IMR-90 (cell line): ENCODE measurements at regions not wholly inside any gene's neighbourhood (a gene's known extent, or its start where the extent isn't known, plus 50 kb on each side); places are given as distances from the start of the nearest gene placed in this dataset.
A peak's percentile ranks its signal among the peaks of the same experiment; 100 is the strongest.

ENCODE experiments used
- ATAC-seq: fragments of 200-7000 bp; cut with Tn5 transposase; 2 replicates; pipeline ENCODE4 v1.9.1; 2020; ENCODE audit warnings: low read depth, mild to moderate bottlenecking, moderate library complexity
- BruUV-seq: library from RNA; stranded (reverse); fragments of 400-500 nt; replicated peaks from 2 replicates; lab custom pipeline; 2021; lab: Mats Ljungman, UMichigan
- CTCF ChIA-PET: fragments of 300-600 bp; formaldehyde crosslinking; extraction: SDS; loops from one replicate; lab custom pipeline; 2021; ENCODE audit warnings: antibody characterized with exemption; lab: Yijun Ruan, JAX
- POLR2A ChIA-PET: fragments of 300-600 bp; sonication (Branson Sonifier 250); formaldehyde crosslinking; loops from one replicate; lab custom pipeline; 2022; ENCODE audit warnings: antibody characterized with exemption; ENCODE audit not compliant: unreplicated experiment; lab: Charles Lee
- DNase-seq: peaks from one replicate; pipeline ENCODE4 v3.0.0; 2013
- H2AFZ ChIP-seq: replicated peaks from 2 replicates; pipeline ENCODE3; 2013; ENCODE audit warnings: low read length, mild to moderate bottlenecking; ENCODE audit not compliant: poor library complexity
- H2AK5ac ChIP-seq: 2 replicates; pipeline ENCODE4 v1.6.1; 2013; ENCODE audit warnings: low read depth, low read length, inconsistent platforms
- H2AK9ac ChIP-seq: replicated peaks from 2 replicates; pipeline ENCODE3; 2013; ENCODE audit warnings: mild to moderate bottlenecking, low read depth, low read length, moderate library complexity; ENCODE audit not compliant: poor library complexity
- H2BK120ac ChIP-seq: 2 replicates; pipeline ENCODE4 v1.6.1; 2013; ENCODE audit warnings: low read depth, low read length, inconsistent platforms
- H2BK15ac ChIP-seq: 3 replicates; pipeline ENCODE4 v1.6.1; 2013; ENCODE audit warnings: low read depth, low read length, inconsistent platforms
- H2BK20ac ChIP-seq: 2 replicates; pipeline ENCODE4 v1.6.1; 2013; ENCODE audit warnings: low read depth, mild to moderate bottlenecking, inconsistent platforms, low read length, moderate library complexity
- H2BK5ac ChIP-seq: 2 replicates; pipeline ENCODE4 v1.6.1; 2013; ENCODE audit warnings: mild to moderate bottlenecking, low read depth, low read length, inconsistent platforms; ENCODE audit not compliant: poor library complexity, severe bottlenecking
- H3K14ac ChIP-seq: replicated peaks from 2 replicates; pipeline ENCODE4 v1.6.1; 2013; ENCODE audit warnings: low read depth, low read length, inconsistent platforms
- H3K18ac ChIP-seq: 2 replicates; pipeline ENCODE4 v1.6.1; 2013; ENCODE audit warnings: low read depth, low read length, control low read depth
- H3K23ac ChIP-seq: 2 replicates; pipeline ENCODE4 v1.6.1; 2013; ENCODE audit warnings: low read depth, low read length, inconsistent platforms
- H3K27ac ChIP-seq: 2 replicates; pipeline ENCODE4 v1.5.1; 2013; ENCODE audit warnings: mild to moderate bottlenecking, control low read depth, low read length; ENCODE audit not compliant: insufficient read depth
- H3K27me3 ChIP-seq: 2 replicates; pipeline ENCODE4 v1.6.1; 2013; ENCODE audit warnings: low read length; ENCODE audit not compliant: control insufficient read depth, insufficient read depth
- H3K36me3 ChIP-seq: 2 replicates; pipeline ENCODE4 v1.6.1; 2013; ENCODE audit warnings: low read length, mixed read lengths; ENCODE audit not compliant: control insufficient read depth, insufficient read depth
- H3K4ac ChIP-seq: 2 replicates; pipeline ENCODE4 v1.6.1; 2013; ENCODE audit warnings: low read depth, low read length, inconsistent platforms
- H3K4me1 ChIP-seq: 2 replicates; pipeline ENCODE4 v1.6.1; 2013; ENCODE audit warnings: low read length, mixed read lengths; ENCODE audit not compliant: control insufficient read depth, insufficient read depth
- H3K4me2 ChIP-seq: 2 replicates; pipeline ENCODE4 v1.6.1; 2013; ENCODE audit warnings: low read depth, mild to moderate bottlenecking, control low read depth, low read length, moderate library complexity
- H3K4me3 ChIP-seq: 2 replicates; pipeline ENCODE4 v1.5.1; 2013; ENCODE audit warnings: low read depth, mild to moderate bottlenecking, control low read depth, low read length, moderate library complexity; ENCODE audit not compliant: insufficient read depth
- H3K56ac ChIP-seq: 2 replicates; pipeline ENCODE4 v1.6.1; 2013; ENCODE audit warnings: low read length, inconsistent platforms; ENCODE audit not compliant: insufficient read depth; ENCODE audit errors: extremely low read depth
- H3K79me1 ChIP-seq, 2 experiments: 2 replicates each; pipeline ENCODE4 v1.6.1; 2013; ENCODE audit warnings: low read length in 2 of 2, inconsistent platforms in 1 of 2, low read depth in 1 of 2
- H3K9ac ChIP-seq: 2 replicates; pipeline ENCODE4 v1.6.1; 2013; ENCODE audit warnings: low read depth, low read length, control low read depth
- H3K9me1 ChIP-seq: 2 replicates; pipeline ENCODE4 v1.6.1; 2013; ENCODE audit warnings: low read length, inconsistent platforms; ENCODE audit not compliant: insufficient read depth
- H3K9me3 ChIP-seq: 2 replicates; pipeline ENCODE4 v1.6.1; 2013; ENCODE audit warnings: low read length; ENCODE audit not compliant: control insufficient read depth, insufficient read depth
- H4K20me1 ChIP-seq: 2 replicates; pipeline ENCODE4 v1.6.1; 2013; ENCODE audit warnings: low read length, inconsistent platforms; ENCODE audit not compliant: insufficient read depth
- H4K5ac ChIP-seq: 2 replicates; pipeline ENCODE4 v1.6.1; 2013; ENCODE audit warnings: mild to moderate bottlenecking, low read depth, low read length, control low read depth
- H4K8ac ChIP-seq, 2 experiments: 2 replicates each; pipeline ENCODE4 v1.6.1; 2013; ENCODE audit warnings: low read depth in 2 of 2, low read length in 2 of 2, control low read depth in 1 of 2, inconsistent platforms in 1 of 2
- H4K91ac ChIP-seq: 2 replicates; pipeline ENCODE4 v1.6.1; 2013; ENCODE audit warnings: low read depth, low read length, inconsistent platforms; ENCODE audit not compliant: insufficient read depth
- BHLHE40 ChIP-seq: fragments of 150-350 bp; IDR thresholded peaks from 2 replicates; pipeline ENCODE4 v1.6.1; 2016; ENCODE audit warnings: mild to moderate bottlenecking, low read depth, low read length
- CEBPB ChIP-seq: IDR thresholded peaks from 2 replicates; pipeline ENCODE4 v1.6.1; 2012; ENCODE audit warnings: low read depth, low read length, improper control_type of control experiment
- CHD1 ChIP-seq: IDR thresholded peaks from 2 replicates; pipeline ENCODE4 v1.6.1; 2012; ENCODE audit warnings: low read depth, low read length, improper control_type of control experiment
- CTCF ChIP-seq: conservative IDR thresholded peaks from 2 replicates; pipeline ENCODE4 v1.5.1; 2012; ENCODE audit warnings: mild to moderate bottlenecking, low read depth, low read length, improper control_type of control experiment
- ELK1 ChIP-seq: fragments of 150-350 bp; IDR thresholded peaks from 2 replicates; pipeline ENCODE4 v1.6.1; 2016; ENCODE audit warnings: low read depth, mild to moderate bottlenecking, low read length, moderate library complexity, borderline replicate concordance
- FOS ChIP-seq: fragments of 150-350 bp; IDR thresholded peaks from 2 replicates; pipeline ENCODE4 v1.6.1; 2016; ENCODE audit warnings: low read depth, low read length
- MAFK ChIP-seq: IDR thresholded peaks from 2 replicates; pipeline ENCODE4 v1.6.1; 2012; ENCODE audit warnings: low read depth, low read length, improper control_type of control experiment
- MAZ ChIP-seq: IDR thresholded peaks from 2 replicates; pipeline ENCODE4 v1.6.1; 2012; ENCODE audit warnings: low read depth, mild to moderate bottlenecking, low read length, improper control_type of control experiment, moderate library complexity, borderline replicate concordance
- MXI1 ChIP-seq: IDR thresholded peaks from 2 replicates; pipeline ENCODE4 v1.6.1; 2012; ENCODE audit warnings: low read depth, mild to moderate bottlenecking, low read length, moderate library complexity, borderline replicate concordance
- NFE2L2 ChIP-seq: fragments of 150-350 bp; IDR thresholded peaks from 2 replicates; pipeline ENCODE4 v1.6.1; 2016; ENCODE audit warnings: low read depth, mild to moderate bottlenecking, low read length
- POLR2A ChIP-seq: IDR thresholded peaks from 2 replicates; pipeline ENCODE4 v1.6.1; 2012; ENCODE audit warnings: mild to moderate bottlenecking, low read depth, low read length
- RAD21 ChIP-seq: IDR thresholded peaks from 2 replicates; pipeline ENCODE4 v1.6.1; 2012; ENCODE audit warnings: low read length, improper control_type of control experiment
- RCOR1 ChIP-seq: IDR thresholded peaks from 2 replicates; pipeline ENCODE4 v1.6.1; 2012; ENCODE audit warnings: mild to moderate bottlenecking, low read length, improper control_type of control experiment; ENCODE audit not compliant: insufficient replicate concordance
- RFX5 ChIP-seq: IDR thresholded peaks from 2 replicates; pipeline ENCODE4 v1.8.0; 2012; ENCODE audit warnings: low read depth, mild to moderate bottlenecking, low read length, moderate library complexity
- SMC3 ChIP-seq: fragments of 150-350 bp; IDR thresholded peaks from 2 replicates; pipeline ENCODE4 v1.6.1; 2016; ENCODE audit warnings: low read depth, mild to moderate bottlenecking, antibody characterized with exemption, low read length, moderate library complexity
- USF2 ChIP-seq: fragments of 150-350 bp; IDR thresholded peaks from 2 replicates; pipeline ENCODE4 v1.6.1; 2017; ENCODE audit warnings: mild to moderate bottlenecking, antibody characterized with exemption, low read length, low read depth
- WGBS, 2 experiments: methylation state at CpG; one replicate each; pipeline versions ENCODE4 v1.1.5 to v1.1.7; 2013; ENCODE audit warnings: missing lambda C conversion rate in 2 of 2; ENCODE audit not compliant: insufficient read length in 1 of 2; ENCODE audit errors: extremely low coverage in 2 of 2; 5-methylcytosine and 5-hydroxymethylcytosine counted together
- dilution Hi-C: fragments of 300-500 bp; cut with HindIII; formaldehyde crosslinking; loops from one replicate; pipeline ENCODE4 v1.14.3; 2018; ENCODE audit warnings: low sequenced_read_pairs; ENCODE audit not compliant: unreplicated experiment
- in situ Hi-C: fragments of 300-500 bp; cut with MboI; formaldehyde crosslinking; loops from 3 replicates; pipeline ENCODE4 v1.14.3; 2019; ENCODE audit warnings: low sequenced_read_pairs, inconsistent platforms, mixed read lengths
- intact Hi-C: fragments of 100-400 bp; cut with micrococcal nuclease; formaldehyde crosslinking; loops from 2 replicates; pipeline ENCODE4 v1.10.0; 2022

- Histone ChIP-seq H2BK15ac (no peak overlapping the region), H3K4ac (no peak overlapping the region), H3K18ac (no peak overlapping the region), H2BK20ac (no peak overlapping the region), H2AK5ac (no peak overlapping the region), H3K9me1 (no peaks in the 10 kb centered on the region), H2AFZ (no peak overlapping the region), H2BK120ac (no peak overlapping the region), H3K4me1 (no peaks in the 10 kb centered on the region), H3K23ac (no peak overlapping the region), H3K4me3 (no peak overlapping the region), H4K8ac (no peak overlapping the region), H3K79me1 (no peaks in the 10 kb centered on the region), H3K36me3 (no peaks in the 10 kb centered on the region), H4K91ac (no peak overlapping the region), H3K27me3 (no peaks in the 10 kb centered on the region), H2BK5ac (no peak overlapping the region), H3K56ac (no peak overlapping the region), H3K9ac (no peak overlapping the region), H3K14ac (no peak overlapping the region), H4K5ac (no peak overlapping the region), H3K4me2 (no peak overlapping the region), H4K20me1 (no peaks in the 10 kb centered on the region), H3K27ac (no peak overlapping the region), H2AK9ac (no peak overlapping the region), H3K9me3 (no peaks in the 10 kb centered on the region)
- ChIA-PET CTCF (no interaction called here), POLR2A (no interaction called here)
- DNase-seq: peak; percentile 30
- TF ChIP-seq MXI1 (no peak), USF2 (no peak), BHLHE40 (no peak), RCOR1 (no peak), MAFK (no peak), ELK1 (no peak), NFE2L2 (no peak), FOS (no peak), MAZ (no peak), RFX5 (no peak), SMC3 (no peak), CTCF (no peak), POLR2A (no peak), CEBPB (no peak), CHD1 (no peak), RAD21 (no peak)
- intact Hi-C loops (no loop called here), dilution Hi-C loops (no loop called here), in situ Hi-C loops (no loop called here)
- no CpG with 5 or more reads among the region's 3 CpGs for whole genome bisulfite sequencing, 2 experiments
- ATAC-seq: peak; percentile 44
- BruUV-seq: no TSS peak
These were observed 516.8 kb downstream of the CFAP47 start for GRCh38 chrX:36436361-36436760.
